GM19328 (cell line): ENCODE measurements at regions not wholly inside any gene's neighbourhood (a gene's known extent, or its start where the extent isn't known, plus 50 kb on each side); places are given as distances from the start of the nearest gene placed in this dataset.
A peak's percentile ranks its signal among the peaks of the same experiment; 100 is the strongest.
"Not testable (repeated sequence)": the region's sequence is repeated elsewhere in the genome, so short reads cannot be mapped to it uniquely, and the experiment has no call there.

Experiments used
- ATAC-seq: cut with Tn5 transposase; IDR thresholded peaks from one replicate; pipeline ENCODE4 v1.9.1; 2021; ENCODE audit warnings: mild to moderate bottlenecking, moderate library complexity; ENCODE audit not compliant: unreplicated experiment

DNA sequence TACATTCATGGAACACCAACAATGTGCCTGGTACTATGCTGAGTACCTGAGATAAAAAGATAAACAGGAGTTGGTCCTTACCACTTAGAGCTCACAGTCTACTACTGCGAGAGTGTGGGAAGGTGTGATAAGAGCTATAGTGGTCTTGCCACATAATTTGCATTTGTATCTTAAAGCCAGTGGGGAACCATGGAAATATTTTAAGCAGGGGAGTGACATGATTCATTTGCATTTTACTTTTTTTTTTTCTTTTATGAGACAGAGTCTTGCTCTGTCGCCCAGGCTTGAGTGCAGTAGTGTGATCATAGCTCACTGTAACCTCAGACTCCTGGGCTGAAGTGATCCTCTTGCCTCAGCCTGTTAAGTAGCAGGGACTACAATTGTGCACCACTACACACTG, 53.6 kb downstream of the SRGAP2 start:
- peak; percentile 96 for ATAC-seq

DNA sequence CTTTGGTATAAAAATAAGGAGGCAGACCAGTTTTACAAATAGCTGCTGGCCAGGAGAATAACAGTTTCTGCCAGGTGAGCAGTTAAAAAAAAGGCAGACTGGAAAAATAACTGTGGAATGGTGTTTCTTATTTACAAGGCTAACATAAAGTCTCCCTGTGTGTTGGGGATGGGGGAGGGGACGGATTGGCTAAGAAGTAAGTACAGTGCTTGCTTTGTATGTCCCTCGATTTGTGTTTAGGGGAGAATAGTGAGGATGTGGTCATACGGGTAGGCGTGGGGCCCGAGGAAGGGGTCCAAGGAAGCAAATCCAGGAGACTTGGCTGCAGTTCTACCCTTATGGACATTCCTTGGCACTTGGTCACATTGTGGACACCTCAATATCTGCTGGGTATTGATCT, 58.1 kb downstream of the SRGAP2 start:
- ATAC-seq, result not testable (repeated sequence)

DNA sequence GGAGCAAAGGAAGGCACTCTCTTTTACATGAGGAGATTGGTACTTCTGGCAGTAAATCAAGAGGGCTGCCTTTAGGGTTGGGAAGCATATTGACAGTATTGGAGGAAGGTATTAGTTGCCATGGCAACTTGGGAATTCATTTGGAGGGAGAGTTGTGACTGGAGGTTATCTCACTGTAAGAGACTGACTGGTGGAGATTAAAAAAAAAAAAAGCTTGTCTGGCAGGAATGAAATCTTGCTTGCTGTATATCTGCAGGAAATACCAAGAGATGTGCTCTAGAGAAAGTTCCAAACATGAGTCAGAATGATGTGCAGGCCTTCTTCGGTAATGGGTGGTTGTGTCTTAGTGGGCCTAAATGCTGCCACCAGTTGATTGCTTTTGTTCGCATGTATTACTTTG, 59.1 kb downstream of the SRGAP2 start:
- not testable (repeated sequence) for ATAC-seq

DNA sequence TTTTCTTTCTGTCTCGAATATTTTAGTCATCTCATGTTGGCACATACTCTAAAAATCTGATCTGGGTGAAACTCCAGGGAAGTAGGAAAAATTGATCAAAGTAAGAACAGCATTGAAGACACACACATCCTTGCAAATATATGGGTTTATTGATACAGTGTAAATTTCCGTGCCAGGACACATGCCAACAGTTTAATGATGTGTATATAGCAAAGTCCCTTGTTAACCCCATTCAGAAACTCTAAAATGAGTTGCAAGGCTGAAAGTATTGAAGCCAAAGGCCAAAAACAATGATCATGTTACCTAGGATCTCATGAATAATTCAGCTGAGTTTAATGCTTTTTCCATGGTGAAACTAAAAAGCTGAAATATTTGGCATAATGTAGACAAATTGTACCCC, 61.6 kb downstream of the SRGAP2 start:
- ATAC-seq, result not testable (repeated sequence)

DNA sequence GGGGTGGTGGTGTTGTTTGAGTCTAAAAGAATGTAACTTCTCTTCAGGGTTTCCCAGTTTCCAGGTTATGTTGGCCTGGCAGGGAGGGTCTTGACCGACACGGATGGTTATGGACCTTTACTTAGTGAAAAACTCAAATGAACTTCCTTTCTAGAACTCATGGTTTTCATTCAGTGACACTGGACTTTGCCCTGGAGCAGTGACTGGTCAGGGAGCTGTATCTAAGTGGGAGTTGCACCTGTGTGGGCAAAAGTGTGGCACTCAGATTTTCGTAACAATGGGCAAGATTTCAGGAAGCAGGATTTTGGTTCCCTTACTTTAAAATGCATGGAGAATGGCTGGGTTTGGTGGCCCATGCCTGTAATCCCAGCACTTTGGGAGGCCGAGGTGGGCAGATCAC, 67.8 kb downstream of the SRGAP2 start:
- not testable (repeated sequence) for ATAC-seq

DNA sequence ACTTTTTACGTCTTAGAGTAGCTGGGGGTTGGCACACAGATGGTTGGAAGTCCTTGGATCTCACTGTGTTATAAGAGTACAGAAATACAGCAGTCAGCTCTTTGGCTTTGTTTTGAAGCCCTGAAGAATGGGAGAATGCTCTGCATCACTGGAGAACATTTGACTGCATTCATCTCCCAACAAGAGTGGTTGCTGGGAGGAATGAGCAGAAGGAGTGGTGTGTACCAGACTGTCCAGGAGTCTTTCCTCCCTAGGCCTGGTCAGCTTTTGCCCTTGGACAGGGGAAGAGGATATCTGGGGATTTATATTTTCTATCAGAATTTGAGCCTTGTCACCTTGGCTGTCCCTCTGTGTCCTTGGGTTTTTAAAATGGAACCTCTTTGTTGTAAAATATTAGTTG, 69.8 kb downstream of the SRGAP2 start:
- ATAC-seq, result not testable (repeated sequence)

DNA sequence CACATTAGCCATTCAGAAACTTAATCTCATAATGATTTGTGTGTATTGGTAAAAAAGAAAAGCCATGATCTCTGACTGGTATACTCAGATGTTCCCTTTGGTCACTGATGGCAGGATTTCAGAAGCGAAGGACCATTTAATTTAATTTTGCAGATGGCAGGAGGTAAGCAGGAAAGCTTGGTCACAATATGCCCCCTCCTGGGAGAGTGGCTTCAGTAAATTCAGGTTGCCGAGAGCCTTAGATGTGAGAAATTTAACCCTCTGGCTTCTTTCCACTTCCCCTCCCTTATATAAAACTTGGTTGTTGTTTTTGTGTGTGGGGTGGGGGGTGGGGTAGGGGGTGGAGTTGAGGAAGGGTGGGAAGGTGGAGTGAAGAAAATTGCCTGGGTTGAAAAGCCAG, 72.8 kb downstream of the SRGAP2 start:
- not testable (repeated sequence) for ATAC-seq

DNA sequence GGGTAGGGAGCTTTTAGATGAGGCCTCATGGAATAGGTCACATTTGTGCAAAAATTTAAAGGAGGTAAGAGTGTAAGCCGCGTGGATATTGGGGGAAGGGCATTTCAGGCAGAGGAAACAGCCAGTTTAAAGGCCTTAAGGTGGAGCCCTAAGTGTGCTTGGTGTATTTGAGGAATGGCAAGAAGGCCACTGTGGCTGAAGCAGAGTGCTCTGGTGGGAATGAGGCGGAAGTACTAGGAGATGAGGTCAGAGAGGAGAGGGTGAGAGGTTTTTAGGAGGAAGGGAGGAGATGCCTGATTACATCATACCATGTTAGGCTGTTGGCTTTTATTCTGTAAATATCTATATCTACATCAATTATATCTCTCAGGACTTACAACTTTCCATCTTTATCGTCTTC, 75.3 kb downstream of the SRGAP2 start:
- not testable (repeated sequence) for ATAC-seq

DNA sequence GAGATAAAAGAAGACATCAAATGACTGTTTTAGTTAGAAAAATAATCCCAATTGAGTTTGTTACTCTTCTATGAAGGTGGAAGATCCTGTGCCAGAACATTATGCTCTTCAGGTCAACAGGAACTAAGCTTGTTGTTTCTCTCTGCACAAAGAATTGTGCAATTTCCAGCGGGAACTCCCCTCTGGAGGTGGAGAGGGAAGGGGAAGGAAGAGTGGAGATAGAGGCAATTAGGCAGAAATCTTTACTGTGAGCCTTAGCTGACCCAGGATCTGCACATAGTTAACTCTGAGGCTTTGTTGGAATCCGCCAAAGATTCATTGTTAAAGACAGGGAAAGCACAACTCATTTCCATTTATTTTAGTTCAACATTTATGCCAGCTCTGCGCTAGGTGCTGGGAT, 77.3 kb downstream of the SRGAP2 start:
- ATAC-seq, result not testable (repeated sequence)

DNA sequence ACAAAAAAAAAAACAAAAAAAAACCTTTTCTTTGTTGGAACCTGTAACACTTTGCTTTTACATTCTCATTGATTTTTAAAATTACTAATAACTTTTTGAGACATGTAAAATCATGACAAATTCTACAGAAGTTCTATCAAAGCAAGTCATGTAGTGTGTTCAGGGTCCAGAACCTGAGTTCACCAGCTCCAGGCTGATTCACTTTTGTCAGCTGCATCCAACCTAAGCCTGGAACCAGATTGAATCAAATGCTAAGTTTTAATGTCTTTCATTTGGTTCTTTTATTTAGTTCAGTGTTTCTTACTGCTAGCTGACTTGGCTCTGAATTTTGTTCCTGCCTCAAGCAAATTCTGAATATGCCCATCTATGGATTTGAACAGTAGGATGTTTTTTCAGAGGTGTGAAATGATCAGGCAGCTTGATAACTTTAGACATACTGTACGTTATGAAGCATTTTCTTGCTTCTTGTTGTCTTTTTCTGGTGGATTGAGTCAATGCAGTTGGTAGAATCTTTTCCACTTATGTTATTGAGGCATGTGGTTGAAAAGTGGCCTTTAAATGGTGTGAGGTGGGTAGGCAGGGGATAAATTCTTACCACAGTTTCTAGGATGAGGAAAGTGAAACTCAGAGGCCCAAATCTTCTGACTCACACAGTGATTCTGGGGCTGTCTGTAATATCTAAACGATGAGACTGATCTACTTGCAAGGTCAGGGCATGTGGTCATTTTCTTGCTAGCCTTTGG, 78.7 kb downstream of the SRGAP2 start:
- ATAC-seq, result not testable (repeated sequence)

DNA sequence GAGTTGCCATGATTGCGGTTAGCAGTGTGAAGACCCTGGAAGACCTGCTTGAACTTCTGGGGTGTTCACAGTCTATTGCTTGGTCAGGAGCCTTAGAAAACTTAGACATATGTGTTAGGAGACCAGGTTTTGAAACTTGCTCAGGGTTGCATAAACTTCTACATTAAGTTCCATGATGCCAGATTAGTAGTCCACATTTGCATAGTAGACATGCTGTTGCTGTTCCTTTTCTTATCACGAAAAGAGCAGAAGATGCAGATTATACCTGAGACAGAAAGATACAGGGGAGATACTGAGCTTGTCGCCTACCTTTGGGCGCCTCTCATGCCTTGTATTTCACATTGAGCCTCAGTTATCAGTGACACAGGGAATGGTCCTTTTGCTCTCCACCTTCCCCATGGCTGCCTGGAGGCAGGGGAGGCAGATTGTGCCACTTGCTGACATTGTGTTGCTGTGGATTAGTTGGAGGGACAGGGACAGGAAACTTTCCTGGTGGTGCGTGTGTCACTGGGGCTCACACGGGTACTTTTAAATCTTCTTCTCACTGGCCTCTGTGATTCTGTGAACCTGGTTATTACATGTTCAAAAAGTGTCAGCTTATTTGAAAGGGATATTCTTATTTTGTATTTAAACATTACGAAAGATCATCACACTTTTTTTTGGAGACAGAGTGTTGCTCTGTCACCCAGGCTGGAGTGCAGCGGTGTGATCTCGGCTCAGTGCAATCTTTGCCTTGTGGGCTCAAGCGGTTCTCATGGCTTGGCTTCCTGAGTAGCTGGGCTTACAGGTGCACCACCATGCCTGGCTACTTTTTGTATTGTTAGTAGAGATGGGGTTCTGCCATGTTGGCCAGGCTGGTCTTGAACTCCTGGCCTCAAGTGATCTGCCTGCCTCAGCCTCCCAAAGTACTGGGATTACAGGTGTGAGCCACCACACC, 82.0 kb downstream of the SRGAP2 start:
- ATAC-seq, result not testable (repeated sequence)

DNA sequence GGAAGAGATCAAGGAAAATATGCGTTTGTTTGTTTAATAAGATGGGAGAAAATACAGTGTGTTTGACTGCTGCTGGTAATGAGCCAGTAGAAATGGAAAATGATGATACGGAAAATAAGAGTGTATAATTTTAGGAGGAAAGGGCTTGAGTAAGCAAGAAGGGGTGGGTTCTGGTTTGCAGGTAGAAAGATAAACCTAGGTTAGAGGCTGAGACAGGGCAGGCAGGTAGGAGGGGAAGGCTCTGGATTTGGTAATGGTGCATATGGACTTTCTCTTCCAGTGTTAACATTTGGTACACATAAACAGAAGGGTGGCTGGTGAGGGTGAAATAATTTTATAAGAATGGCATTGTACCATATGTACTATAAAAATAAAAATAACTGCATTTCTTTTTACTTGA, 84.4 kb downstream of the SRGAP2 start:
- ATAC-seq, result not testable (repeated sequence)

DNA sequence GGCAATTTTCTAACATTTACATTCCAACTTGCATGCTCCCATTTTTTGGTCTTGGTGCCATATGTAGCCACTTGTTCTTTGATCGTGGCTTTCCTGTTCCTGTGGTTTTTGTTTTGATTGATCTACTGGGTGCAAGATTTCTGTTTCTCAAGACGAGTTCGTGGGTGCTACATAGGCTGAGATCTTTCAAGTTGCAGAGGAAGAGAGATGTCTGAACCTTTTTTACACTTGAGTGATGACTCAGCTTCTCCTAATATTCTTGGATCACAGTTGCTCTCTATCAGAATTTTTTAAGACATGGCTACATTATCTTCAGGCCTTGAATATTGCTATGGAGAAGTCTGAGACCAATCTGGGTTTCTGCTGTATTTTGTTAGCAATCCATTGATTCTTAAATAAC, 85.1 kb downstream of the SRGAP2 start:
- not testable (repeated sequence) for ATAC-seq

DNA sequence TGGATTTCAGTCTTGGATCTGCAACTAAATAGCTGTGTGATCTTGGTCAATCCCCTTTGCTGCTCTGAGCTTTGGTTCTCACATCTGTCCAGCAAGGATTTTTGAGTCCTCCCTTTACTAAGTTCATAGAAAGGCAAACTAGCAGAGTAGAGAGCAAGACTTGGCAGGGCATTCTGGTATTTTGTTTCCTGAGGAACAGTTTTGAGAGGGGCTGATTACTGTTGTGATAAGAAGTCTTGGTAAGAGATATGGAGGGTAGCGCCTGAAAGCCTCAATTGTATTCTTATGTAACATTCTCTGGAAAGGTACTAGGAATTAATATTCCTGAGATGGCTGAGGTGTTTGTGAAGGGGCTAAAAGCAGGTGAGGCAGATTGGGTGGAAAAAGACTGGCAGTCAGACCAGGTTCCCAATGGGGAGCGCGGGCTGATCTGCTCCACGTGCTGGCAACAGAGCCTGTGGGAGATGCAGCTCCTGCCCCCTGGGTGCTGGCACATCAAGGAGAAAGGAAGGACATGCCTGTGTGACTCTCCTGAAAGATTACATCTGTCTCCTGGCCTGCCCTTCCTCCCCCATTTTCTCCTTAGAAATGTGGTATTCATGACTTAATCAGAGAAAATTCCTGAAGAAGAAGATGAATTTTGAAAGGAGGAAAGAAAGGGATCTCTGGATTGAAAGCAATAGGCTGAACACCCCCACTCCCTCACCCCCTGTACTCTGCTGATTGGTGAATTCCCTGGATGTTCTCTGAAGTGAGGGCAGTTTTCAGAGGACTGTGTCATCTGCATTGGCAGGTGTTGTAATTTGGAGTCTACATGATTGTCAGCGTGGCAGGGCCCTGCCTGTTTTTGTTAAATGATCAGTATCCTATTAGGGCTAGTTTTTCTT, 94.0 kb downstream of the SRGAP2 start:
- ATAC-seq, result not testable (repeated sequence)

DNA sequence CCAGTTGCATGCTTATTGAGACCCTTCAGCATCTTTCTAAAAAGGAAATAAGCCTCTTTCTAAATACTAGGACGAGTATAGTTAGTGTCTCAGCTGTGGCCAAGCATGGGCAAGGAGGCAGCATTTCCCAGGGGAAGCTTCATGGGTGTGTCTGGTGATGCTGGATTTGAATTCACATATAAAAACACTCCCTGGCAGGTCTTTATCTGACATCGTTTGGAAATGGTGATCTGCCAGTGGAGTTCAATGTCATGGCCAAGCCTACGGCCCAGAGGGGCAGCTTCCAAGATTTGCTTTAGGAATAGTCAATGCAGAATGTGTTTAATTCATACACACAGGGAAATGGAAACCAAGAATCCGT, 94.7 kb downstream of the SRGAP2 start:
- ATAC-seq, result not testable (repeated sequence)

DNA sequence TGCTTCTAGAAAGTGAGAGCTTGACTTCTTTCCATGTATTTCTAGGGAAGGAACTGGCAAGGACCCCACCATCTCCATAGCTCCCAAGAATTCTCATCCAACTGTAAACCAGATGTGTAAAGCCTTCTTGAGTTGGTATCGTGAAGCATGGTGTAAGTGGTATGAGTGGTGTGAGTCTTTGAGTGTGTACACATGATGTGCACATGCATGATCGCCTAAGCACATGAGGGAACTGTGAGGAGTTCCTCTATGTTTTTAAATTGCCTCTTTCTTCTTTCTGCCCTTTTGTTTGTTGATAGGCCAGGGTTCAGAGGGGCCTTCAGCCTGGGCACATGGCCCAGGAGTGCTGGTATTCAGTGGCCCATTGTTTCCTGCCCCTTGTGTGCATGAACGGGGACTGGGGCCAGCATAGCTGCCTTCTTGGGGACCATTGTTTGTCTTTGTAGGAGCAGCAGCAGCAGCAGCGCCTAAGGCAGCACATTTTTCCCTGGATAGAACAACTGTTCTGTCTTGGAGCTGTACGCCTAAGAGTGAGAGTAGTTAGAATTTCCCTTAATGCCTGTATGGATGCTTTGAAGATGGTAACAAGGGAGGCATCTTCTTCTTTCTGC, 95.9 kb downstream of the SRGAP2 start:
- not testable (repeated sequence) for ATAC-seq

DNA sequence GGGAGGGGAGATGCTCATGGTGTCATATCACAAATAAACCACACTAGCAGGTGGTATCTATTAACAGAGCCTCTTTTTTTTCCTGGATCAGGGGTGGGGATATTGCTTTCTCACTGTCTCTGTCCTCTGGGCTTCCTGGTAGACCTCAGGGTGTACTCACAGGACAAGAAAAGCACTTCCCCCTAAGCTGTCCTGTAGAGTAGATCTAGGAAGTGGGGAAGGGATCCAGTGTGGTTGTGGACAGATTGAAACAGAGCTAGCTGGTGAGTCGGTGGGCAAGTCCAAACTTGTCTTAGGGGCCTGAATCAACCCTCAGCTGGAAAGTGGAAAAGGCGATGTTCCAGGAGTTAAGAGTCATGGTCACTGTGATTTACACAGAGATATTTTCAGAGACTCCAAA, 96.6 kb downstream of the SRGAP2 start:
- not testable (repeated sequence) for ATAC-seq

DNA sequence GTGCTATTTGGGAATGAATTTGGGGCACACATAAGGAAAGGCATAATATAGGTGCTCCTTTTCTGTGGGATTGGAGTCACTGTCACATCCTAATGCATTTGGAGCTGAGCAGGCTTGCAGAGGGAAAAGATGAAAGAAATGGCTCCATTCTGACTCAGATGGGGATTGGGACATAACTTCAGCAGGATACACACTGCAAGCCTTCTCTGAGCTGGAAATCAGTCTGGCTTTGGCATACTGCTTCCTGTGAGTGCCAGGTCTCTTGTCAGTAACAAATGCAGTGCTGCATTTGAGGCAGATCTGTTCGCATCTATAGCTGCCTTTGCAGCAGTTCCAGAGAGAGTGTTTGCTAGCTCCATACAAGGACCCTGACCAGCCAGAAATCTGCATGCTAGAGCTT, 98.7 kb downstream of the SRGAP2 start:
- ATAC-seq, result not testable (repeated sequence)

DNA sequence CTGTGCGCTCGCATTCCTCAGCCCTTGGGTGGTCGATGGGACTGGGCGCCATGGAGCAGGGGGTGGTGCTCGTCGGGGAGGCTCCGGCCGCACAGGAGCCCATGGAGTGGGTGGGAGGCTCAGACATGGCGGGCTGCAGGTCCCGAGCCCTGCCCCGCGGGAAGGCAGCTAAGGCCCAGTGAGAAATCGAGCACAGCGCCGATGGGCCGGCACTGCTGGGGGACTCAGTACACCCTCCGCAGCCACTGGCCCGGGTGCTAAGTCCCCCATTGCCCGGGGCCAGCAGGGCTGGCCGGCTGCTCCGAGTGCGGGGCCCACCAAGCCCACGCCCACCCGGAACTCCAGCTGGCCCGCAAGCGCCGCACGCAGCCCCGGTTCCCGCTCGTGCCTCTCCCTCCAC, 104.1 kb downstream of the SRGAP2 start:
- ATAC-seq, result not testable (repeated sequence)

DNA sequence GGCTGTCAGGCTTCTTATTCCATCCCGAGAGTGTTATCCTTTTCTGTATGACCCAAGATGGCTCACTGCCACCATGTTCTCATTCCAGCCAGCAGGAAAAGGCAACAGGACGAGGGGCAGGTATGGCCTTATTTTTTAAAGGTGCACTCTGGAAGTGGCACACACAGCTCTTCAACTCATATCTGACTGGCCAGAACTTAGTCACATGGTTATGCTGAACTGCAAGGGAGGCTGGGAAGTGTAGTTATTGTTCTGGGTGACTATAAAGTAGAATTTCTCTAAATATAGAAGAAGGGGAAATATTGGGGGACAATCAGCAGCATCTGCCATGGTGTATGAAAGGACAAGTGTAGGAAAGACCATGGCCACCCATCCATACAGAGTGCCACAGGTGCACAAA, 107.6 kb downstream of the SRGAP2 start:
- ATAC-seq, result not testable (repeated sequence)
